K562 (cell line): ENCODE measurements at regions not wholly inside any gene's neighbourhood (a gene's known extent, or its start where the extent isn't known, plus 50 kb on each side); places are given as distances from the start of the nearest gene placed in this dataset.

Experiments used
- ATAC-seq: fragments of 200-7000 bp; cut with Tn5 transposase; 3 replicates; pipeline ENCODE4 v1.9.1; 2020; ENCODE audit warnings: moderate library complexity
- BruUV-seq: library from RNA; stranded (reverse); fragments of 400-500 nt; replicated peaks from 2 replicates; lab custom pipeline; 2021; lab: Mats Ljungman, UMichigan
- CTCF ChIA-PET: fragments of 300-600 bp; formaldehyde crosslinking; extraction: SDS; loops from one replicate; lab custom pipeline; 2021; ENCODE audit warnings: low intra/inter-chr PET ratio; lab: Yijun Ruan, JAX
- POLR2A ChIA-PET: fragments of 300-600, 350-650 bp; sonication (Branson Sonifier 250); formaldehyde crosslinking; extraction: SDS; loops from one replicate; lab custom pipeline; 2021; ENCODE audit warnings: antibody characterized with exemption, inconsistent platforms; lab: Yijun Ruan, JAX
- DNase-seq, 4 experiments: peaks; one replicate each; pipeline versions ENCODE4 v3.0.0 to v3.0.0-alpha.2; 2011 to 2018; ENCODE audit warnings: low spot score in 3 of 4, mixed read lengths in 3 of 4; ENCODE audit errors: extremely low read depth in 1 of 4
- FAIRE-seq: peaks from 2 replicates; lab custom pipeline; 2011; peaks lifted over from hg19 to GRCh38; lab: Jason Lieb, UNC
- H2AFZ ChIP-seq: 2 replicates; pipeline ENCODE4 v1.6.0; 2011; ENCODE audit warnings: low read depth, low read length, control low read depth, inconsistent platforms
- H3K27ac ChIP-seq: fragments of 200-600 bp; 3 replicates; pipeline ENCODE4 v1.8.0; 2011; ENCODE audit warnings: low read depth, mild to moderate bottlenecking, control low read depth, inconsistent platforms, low read length, moderate library complexity, mixed read lengths; ENCODE audit errors: extremely low read depth
- H3K27me3 ChIP-seq, 2 experiments: fragments of 300-600 bp in 1 of 2; 2 replicates in 1 of 2; 3 replicates in 1 of 2; pipeline versions ENCODE4 v1.6.0 to v1.8.0; 2011; ENCODE audit warnings: inconsistent platforms in 2 of 2, low read length in 2 of 2, mild to moderate bottlenecking in 1 of 2, mixed read lengths in 1 of 2, moderate library complexity in 1 of 2; ENCODE audit not compliant: control insufficient read depth in 2 of 2, insufficient read depth in 2 of 2
- H3K36me3 ChIP-seq: fragments of 300-600 bp; 3 replicates; pipeline ENCODE4 v1.8.0; 2011; ENCODE audit warnings: mild to moderate bottlenecking, low read length, inconsistent platforms; ENCODE audit not compliant: control insufficient read depth, insufficient read depth
- H3K4me1 ChIP-seq, 2 experiments: fragments of 200-600 bp in 1 of 2; replicated peaks in 1 of 2; 2 replicates in 1 of 2; 3 replicates in 1 of 2; pipeline versions ENCODE4 v1.5.1 to v1.8.0; 2011; ENCODE audit warnings: inconsistent platforms in 2 of 2, low read length in 2 of 2, mild to moderate bottlenecking in 1 of 2, mixed read lengths in 1 of 2, moderate library complexity in 1 of 2; ENCODE audit not compliant: control insufficient read depth in 2 of 2, insufficient read depth in 2 of 2
- H3K4me2 ChIP-seq: 2 replicates; pipeline ENCODE4 v1.6.1; 2011; ENCODE audit warnings: low read length, control low read depth, inconsistent platforms, mixed read lengths; ENCODE audit not compliant: insufficient read depth
- H3K4me3 ChIP-seq: fragments of 200-600 bp; sonication (generic), shearing (Covaris generic); 2 replicates; pipeline ENCODE4 v1.5.1; 2016; ENCODE audit warnings: control low read depth, inconsistent platforms
- H3K79me2 ChIP-seq: fragments of 200-600 bp; 3 replicates; pipeline ENCODE4 v1.8.0; 2011; ENCODE audit warnings: low read length, inconsistent platforms; ENCODE audit not compliant: control insufficient read depth, insufficient read depth
- H3K9ac ChIP-seq, 2 experiments: 2 replicates each; pipeline versions ENCODE4 v1.6.0 to v1.6.1; 2011; ENCODE audit warnings: low read depth in 2 of 2, low read length in 2 of 2, control low read depth in 1 of 2, inconsistent platforms in 1 of 2, mild to moderate bottlenecking in 1 of 2, mixed read lengths in 1 of 2; ENCODE audit not compliant: insufficient read depth in 1 of 2
- H3K9me1 ChIP-seq: one replicate; pipeline ENCODE4 v1.6.0; 2011; ENCODE audit warnings: inconsistent platforms, mild to moderate bottlenecking, low read length, moderate library complexity; ENCODE audit not compliant: control insufficient read depth, insufficient read depth
- H3K9me3 ChIP-seq: replicated peaks from 2 replicates; pipeline ENCODE4 v1.5.1; 2011; ENCODE audit warnings: low read depth, low read length, inconsistent platforms; ENCODE audit not compliant: control insufficient read depth, insufficient read depth
- H4K20me1 ChIP-seq: replicated peaks from 2 replicates; pipeline ENCODE4 v1.6.1; 2011; ENCODE audit warnings: low read length, inconsistent platforms, mixed read lengths; ENCODE audit not compliant: control insufficient read depth, insufficient read depth
- BRF2 ChIP-seq: IDR thresholded peaks from 3 replicates; pipeline ENCODE4 v1.6.1; 2011; ENCODE audit warnings: borderline replicate concordance, mild to moderate bottlenecking; ENCODE audit not compliant: insufficient read length, insufficient read depth
- CBFA2T2 ChIP-seq: fragments of 450-650 bp; conservative IDR thresholded peaks from 2 replicates; pipeline ENCODE4 v1.6.1; 2017; ENCODE audit warnings: mild to moderate bottlenecking
- CXXC5 ChIP-seq: fragments of 250-450 bp; sonication (Bioruptor Pico); IDR thresholded peaks from 2 replicates; pipeline ENCODE4 v1.8.0; 2022; ENCODE audit warnings: inconsistent platforms, mild to moderate bottlenecking, moderate library complexity
- GATAD2A ChIP-seq: fragments of 450-650 bp; IDR thresholded peaks from 2 replicates; pipeline ENCODE4 v1.6.1; 2017
- HDGF ChIP-seq: fragments of 450-650 bp; IDR thresholded peaks from 2 replicates; pipeline ENCODE4 v1.6.1; 2016
- IRF1 ChIP-seq: sonication (generic); formaldehyde crosslinking; IDR thresholded peaks from 2 replicates; pipeline ENCODE4 v1.8.0; 2022; ENCODE audit warnings: missing genetic modification reagents, mild to moderate bottlenecking, borderline replicate concordance
- KLF6 ChIP-seq: fragments of 250-450 bp; sonication (Bioruptor Pico); IDR thresholded peaks from 2 replicates; pipeline ENCODE4 v1.4.0; 2020; ENCODE audit warnings: mild to moderate bottlenecking, moderate library complexity, borderline replicate concordance
- MEF2A ChIP-seq: IDR thresholded peaks from 2 replicates; pipeline ENCODE4 v1.6.1; 2011; ENCODE audit warnings: low read depth, mild to moderate bottlenecking, low read length, moderate library complexity; ENCODE audit not compliant: control insufficient read depth
- MEF2D ChIP-seq: conservative IDR thresholded peaks from 2 replicates; pipeline ENCODE4 v1.6.1; 2016; ENCODE audit warnings: low read depth, missing genetic modification characterization, missing compliant biosample characterization
- NFYB ChIP-seq: IDR thresholded peaks from 2 replicates; pipeline ENCODE4 v1.6.1; 2011; ENCODE audit warnings: mild to moderate bottlenecking, moderate library complexity; ENCODE audit not compliant: insufficient read length; ENCODE audit errors: extremely low read depth
- PRMT5 ChIP-seq: sonication (generic); formaldehyde crosslinking; IDR thresholded peaks from 2 replicates; pipeline ENCODE4 v1.5.0; 2020; ENCODE audit warnings: missing genetic modification reagents
- SOX6 ChIP-seq: fragments of 450-650 bp; IDR thresholded peaks from 2 replicates; pipeline ENCODE4 v1.6.1; 2014; ENCODE audit warnings: mild to moderate bottlenecking
- ZBTB7A ChIP-seq: IDR thresholded peaks from 2 replicates; pipeline ENCODE4 v1.6.1; 2011; ENCODE audit warnings: low read depth, mild to moderate bottlenecking, low read length, moderate library complexity, borderline replicate concordance; ENCODE audit not compliant: control insufficient read depth
- ZNF507 ChIP-seq: conservative IDR thresholded peaks from 2 replicates; pipeline ENCODE4 v1.6.1; 2017; ENCODE audit warnings: missing genetic modification characterization, missing compliant biosample characterization
- WGBS: fragments of 100-300 bp; shearing (Covaris generic); methylation state at CpG from one replicate; pipeline ENCODE4 v1.1.6; 2016; ENCODE audit warnings: low coverage, mixed read lengths; ENCODE audit not compliant: insufficient coverage; ENCODE audit errors: missing lambda C conversion rate; 5-methylcytosine and 5-hydroxymethylcytosine counted together
- in situ Hi-C: fragments of 300-500 bp; cut with MboI; formaldehyde crosslinking; loops from 4 replicates; pipeline ENCODE4 v1.15.0; 2018; ENCODE audit warnings: inconsistent platforms, mixed read lengths
- intact Hi-C: fragments of 100-400 bp; cut with micrococcal nuclease; formaldehyde crosslinking; loops from 2 replicates; pipeline ENCODE4 v1.14.2; 2022
- TF ChIP-seq, protein P1 (sequence below): fragments of 250-450 bp; sonication (Bioruptor Pico); IDR thresholded peaks from 2 replicates; pipeline ENCODE4 v1.4.0; 2020

- BruUV-seq: no TSS peak
- intact Hi-C loops (no loop called here), in situ Hi-C loops (no loop called here)
- H3K4me2 ChIP-seq: no peak overlapping the region
- no peaks in the 10 kb centered on the region for H3K9me1 ChIP-seq
- no peaks in the 10 kb centered on the region for H3K9me3 ChIP-seq
- 0% methylated on average over 1 of the region's 1 CpG for WGBS
- no peaks in the 10 kb centered on the region for H4K20me1 ChIP-seq
- H3K36me3 ChIP-seq: no peaks in the 10 kb centered on the region
- no peak for FAIRE-seq
- no peak overlapping the region for H3K9ac ChIP-seq
- H3K4me3 ChIP-seq: no peak overlapping the region
- H3K27ac ChIP-seq: no peak overlapping the region
- no peak overlapping the region for H2AFZ ChIP-seq
- TF ChIP-seq SOX6 (no peak), ZBTB7A (no peak), KLF6 (CRISPR knock-in tag) (no peak), MEF2A (no peak), CXXC5 (CRISPR knock-in tag) (no peak), IRF1 (no peak), NFYB (no peak), BRF2 (no peak), GATAD2A (no peak), ZNF507 (tag) (no peak), PRMT5 (CRISPR knock-in tag) (no peak), MEF2D (no peak), CBFA2T2 (no peak), HDGF (no peak)
- TF ChIP-seq, protein P1, sequence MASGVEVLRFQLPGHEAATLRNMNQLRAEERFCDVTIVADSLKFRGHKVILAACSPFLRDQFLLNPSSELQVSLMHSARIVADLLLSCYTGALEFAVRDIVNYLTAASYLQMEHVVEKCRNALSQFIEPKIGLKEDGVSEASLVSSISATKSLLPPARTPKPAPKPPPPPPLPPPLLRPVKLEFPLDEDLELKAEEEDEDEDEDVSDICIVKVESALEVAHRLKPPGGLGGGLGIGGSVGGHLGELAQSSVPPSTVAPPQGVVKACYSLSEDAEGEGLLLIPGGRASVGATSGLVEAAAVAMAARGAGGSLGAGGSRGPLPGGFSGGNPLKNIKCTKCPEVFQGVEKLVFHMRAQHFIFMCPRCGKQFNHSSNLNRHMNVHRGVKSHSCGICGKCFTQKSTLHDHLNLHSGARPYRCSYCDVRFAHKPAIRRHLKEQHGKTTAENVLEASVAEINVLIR (CRISPR knock-in tag): no peak
- H3K4me1 ChIP-seq: no peaks in the 10 kb centered on the region
- ATAC-seq: no peak
- H3K79me2 ChIP-seq: no peaks in the 10 kb centered on the region
- POLR2A ChIA-PET: no interaction called here
- CTCF ChIA-PET: no interaction called here
- DNase-seq: no peak
- no peaks in the 10 kb centered on the region for H3K27me3 ChIP-seq
Observed at GRCh38 chr6:113626475-113626874, 230.7 kb upstream of the MARCKS start.
